Activated CD4-positive, CD25-positive, alpha-beta regulatory T cell treated with anti-CD3 and anti-CD28 coated beads, Interleukin-2, amount 50 U/mL, for 16 hours (primary cell): ENCODE measurements at regions not wholly inside any gene's neighbourhood (a gene's known extent, or its start where the extent isn't known, plus 50 kb on each side); places are given as distances from the start of the nearest gene placed in this dataset.

Source experiments
- DNase-seq: peaks from one replicate; pipeline ENCODE4 v3.0.0-alpha.2; 2020; ENCODE audit warnings: low read depth, low spot score

- no peak for DNase-seq
Observed at GRCh38 chr14:24693983-24694382, 60.0 kb upstream of the GZMB start.

GRCh38 chr14:24693353-24693737 lies 59.4 kb upstream of the GZMB start:
- DNase-seq: no peak

- DNase-seq: no peak
Observed at GRCh38 chr14:24692382-24693352, 58.7 kb upstream of the GZMB start.

GRCh38 chr14:24690492-24690891 lies 56.5 kb upstream of the GZMB start:
- DNase-seq: no peak

GRCh38 chr14:24688030-24688658 lies 54.2 kb upstream of the GZMB start:
- DNase-seq: no peak
